Fibroblast of villous mesenchyme (primary cell): ENCODE measurements at regions not wholly inside any gene's neighbourhood (a gene's known extent, or its start where the extent isn't known, plus 50 kb on each side); places are given as distances from the start of the nearest gene placed in this dataset.

Experiments
- DNase-seq: peaks from one replicate; pipeline ENCODE4 v3.0.0-alpha.2; 2010; ENCODE audit warnings: low read depth
- H3K4me3 ChIP-seq: 2 replicates; pipeline ENCODE4 v1.5.1; 2011; ENCODE audit warnings: low read depth, mild to moderate bottlenecking, low read length
- CTCF ChIP-seq: IDR thresholded peaks from 2 replicates; pipeline ENCODE4 v1.5.1; 2012; ENCODE audit warnings: low read depth, mild to moderate bottlenecking, low read length; ENCODE audit not compliant: insufficient read depth

GRCh38 chr22:48738204-48738980, 1089.3 kb downstream of the BRD1 start:
- no peak overlapping the region for H3K4me3 ChIP-seq
- TF ChIP-seq CTCF, result no peak
- DNase-seq, result no peak

GRCh38 chr22:48737461-48738203, 1090.0 kb downstream of the BRD1 start:
- no peak for TF ChIP-seq CTCF
- H3K4me3 ChIP-seq, result no peak overlapping the region
- no peak for DNase-seq

- TF ChIP-seq CTCF, result no peak
- no peak overlapping the region for H3K4me3 ChIP-seq
- no peak for DNase-seq
Observed at GRCh38 chr22:48736593-48737460, 1090.8 kb downstream of the BRD1 start.

GRCh38 chr22:48734961-48735360, 1092.7 kb downstream of the BRD1 start:
- TF ChIP-seq CTCF, result no peak
- no peak for DNase-seq
- no peak overlapping the region for H3K4me3 ChIP-seq

- TF ChIP-seq CTCF, result no peak
- no peak overlapping the region for H3K4me3 ChIP-seq
- DNase-seq, result no peak
Observed at GRCh38 chr22:48734359-48734758, 1093.3 kb downstream of the BRD1 start.

GRCh38 chr22:48729499-48730171, 1098.0 kb downstream of the BRD1 start:
- DNase-seq, result no peak
- no peak overlapping the region for H3K4me3 ChIP-seq
- no peak for TF ChIP-seq CTCF
